ENCODE measurements at regions not wholly inside any gene's neighbourhood (a gene's known extent, or its start where the extent isn't known, plus 50 kb on each side); places are given as distances from the start of the nearest gene placed in this dataset.

DNA sequence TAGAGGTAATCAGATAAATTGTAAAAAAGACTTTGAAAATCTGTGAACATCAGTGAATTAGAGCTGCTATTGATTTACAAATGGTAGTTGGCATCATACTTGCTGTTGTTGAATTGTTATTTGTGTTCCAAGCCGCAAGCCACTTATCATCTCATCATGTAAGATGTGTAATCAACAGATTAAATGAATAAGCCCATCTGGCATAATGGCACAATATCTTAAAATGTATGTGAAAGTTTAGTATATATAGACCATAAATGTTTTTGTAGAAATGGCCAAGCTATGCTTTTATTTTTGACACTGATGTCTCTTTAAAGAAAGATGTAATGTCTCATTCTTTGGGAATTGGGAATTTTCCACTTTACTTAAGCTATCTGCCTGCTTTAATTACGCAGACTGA, 682.6 kb upstream of the GNPDA2 start:
- TF ChIP-seq CTCF (IDR thresholded peaks at IDR 0.05; ENCODE audit: low read depth, low read length, missing input control) (no peak), YY1 (IDR thresholded peaks at IDR 0.05) (no peak), REST (IDR thresholded peaks at IDR 0.05) (no peak), RAD21 (IDR thresholded peaks at IDR 0.05) (no peak), MAX (IDR thresholded peaks at IDR 0.05) (no peak), HNF4A (conservative IDR thresholded peaks at IDR 0.05) (no peak), JUND (IDR thresholded peaks at IDR 0.05) (no peak), FOXA1 (IDR thresholded peaks at IDR 0.05) (no peak), EGR1 (IDR thresholded peaks at IDR 0.05; ENCODE audit: low read depth in 2 of 2) (no peak)
- TF ChIP-seq, protein P1, sequence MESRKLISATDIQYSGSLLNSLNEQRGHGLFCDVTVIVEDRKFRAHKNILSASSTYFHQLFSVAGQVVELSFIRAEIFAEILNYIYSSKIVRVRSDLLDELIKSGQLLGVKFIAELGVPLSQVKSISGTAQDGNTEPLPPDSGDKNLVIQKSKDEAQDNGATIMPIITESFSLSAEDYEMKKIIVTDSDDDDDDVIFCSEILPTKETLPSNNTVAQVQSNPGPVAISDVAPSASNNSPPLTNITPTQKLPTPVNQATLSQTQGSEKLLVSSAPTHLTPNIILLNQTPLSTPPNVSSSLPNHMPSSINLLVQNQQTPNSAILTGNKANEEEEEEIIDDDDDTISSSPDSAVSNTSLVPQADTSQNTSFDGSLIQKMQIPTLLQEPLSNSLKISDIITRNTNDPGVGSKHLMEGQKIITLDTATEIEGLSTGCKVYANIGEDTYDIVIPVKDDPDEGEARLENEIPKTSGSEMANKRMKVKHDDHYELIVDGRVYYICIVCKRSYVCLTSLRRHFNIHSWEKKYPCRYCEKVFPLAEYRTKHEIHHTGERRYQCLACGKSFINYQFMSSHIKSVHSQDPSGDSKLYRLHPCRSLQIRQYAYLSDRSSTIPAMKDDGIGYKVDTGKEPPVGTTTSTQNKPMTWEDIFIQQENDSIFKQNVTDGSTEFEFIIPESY (IDR thresholded peaks at IDR 0.05) = no peak
- TF ChIP-seq, protein P2, sequence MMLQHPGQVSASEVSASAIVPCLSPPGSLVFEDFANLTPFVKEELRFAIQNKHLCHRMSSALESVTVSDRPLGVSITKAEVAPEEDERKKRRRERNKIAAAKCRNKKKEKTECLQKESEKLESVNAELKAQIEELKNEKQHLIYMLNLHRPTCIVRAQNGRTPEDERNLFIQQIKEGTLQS (IDR thresholded peaks at IDR 0.05) = no peak

Data from liver (tissue), 3 donors.